ENCODE measurements at regions not wholly inside any gene's neighbourhood (a gene's known extent, or its start where the extent isn't known, plus 50 kb on each side); places are given as distances from the start of the nearest gene placed in this dataset.

DNA sequence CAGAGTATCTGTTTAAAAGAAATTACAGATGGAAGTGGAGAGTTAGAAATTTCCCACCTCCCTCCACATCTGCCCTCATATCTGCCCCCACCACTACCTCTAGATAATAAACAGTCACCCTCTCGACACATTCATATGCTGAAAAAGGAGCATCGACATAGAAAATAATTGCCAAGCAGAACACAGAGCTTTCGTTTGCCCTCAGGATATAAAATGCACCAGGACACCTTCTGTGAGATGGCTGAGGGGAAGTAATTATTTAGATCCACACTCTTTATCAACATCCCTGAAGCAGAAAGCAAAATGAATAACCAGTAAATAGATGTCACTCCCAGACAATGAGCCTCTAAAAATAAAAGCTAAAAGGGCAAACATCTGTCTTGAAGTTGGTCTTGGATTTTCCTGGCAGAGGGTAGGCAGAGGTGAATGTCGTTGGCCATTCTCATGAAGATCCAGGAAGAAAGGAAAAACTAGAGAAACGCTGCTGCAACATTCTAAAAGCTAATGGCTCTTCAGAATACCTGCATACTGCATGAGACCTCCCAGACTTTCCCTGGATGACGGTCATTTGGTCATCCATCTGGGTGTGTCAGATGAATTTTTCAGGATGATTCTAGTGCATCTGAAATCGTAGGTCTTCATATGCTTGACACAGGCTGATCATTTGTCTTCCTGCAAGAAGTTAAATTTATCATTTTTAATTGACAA lies 527.5 kb downstream of the RFC3 start:
- no peaks in the 10 kb centered on the region for H3K36me3 Mint-ChIP-seq (ENCODE audit: insufficient read depth, unreplicated experiment)
- no TSS peak for BruUV-seq (replicated peaks)
- peaks cover 2% of the 10 kb centered on the region; the same call in 1 of the 2 replicates for H3K9me3 ChIP-seq
- intact Hi-C loops (cut with micrococcal nuclease; ENCODE audit: unreplicated experiment) = no loop called here
- no peak overlapping the region for H3K4me3 ChIP-seq (ENCODE audit: low read depth, low read length)
- no peak overlapping the region for H3K4me3 Mint-ChIP-seq (ENCODE audit: unreplicated experiment)
- H3K4me1 ChIP-seq = no peaks in the 10 kb centered on the region
- H3K4me1 Mint-ChIP-seq (ENCODE audit: low read depth, unreplicated experiment) = no peaks in the 10 kb centered on the region
- no peaks in the 10 kb centered on the region for H3K27me3 ChIP-seq (replicated peaks; ENCODE audit: control insufficient read depth, insufficient read depth, low read length)
- H3K27me3 Mint-ChIP-seq (ENCODE audit: insufficient read depth, unreplicated experiment) = no peaks in the 10 kb centered on the region
- no peak overlapping the region for H3K27ac Mint-ChIP-seq (ENCODE audit: unreplicated experiment)
- H3K36me3 ChIP-seq (ENCODE audit: control insufficient read depth, insufficient read depth, low read length) = no peaks in the 10 kb centered on the region
- no peak for TF ChIP-seq CTCF (IDR thresholded peaks at IDR 0.05; ENCODE audit: insufficient read depth in 1 of 2, low read depth in 1 of 2, low read length in 1 of 2, severe bottlenecking in 1 of 2, unreplicated experiment in 1 of 2)
- H3K9me3 Mint-ChIP-seq (ENCODE audit: unreplicated experiment) = no peaks in the 10 kb centered on the region
- no peak for DNase-seq
- POLR2A ChIA-PET = no interaction called here
- CTCF ChIA-PET = no interaction called here

GRCh38 chr13:34346626-34347025 lies 528.7 kb downstream of the RFC3 start:
- CTCF ChIA-PET = no interaction called here
- no peak overlapping the region for H3K4me3 ChIP-seq (ENCODE audit: low read depth, low read length)
- H3K27me3 ChIP-seq (replicated peaks; ENCODE audit: control insufficient read depth, insufficient read depth, low read length) = no peaks in the 10 kb centered on the region; the same call in 1 of the 2 replicates
- DNase-seq = no peak
- no peaks in the 10 kb centered on the region for H3K36me3 ChIP-seq (ENCODE audit: control insufficient read depth, insufficient read depth, low read length)
- Mint-ChIP-seq H3K4me3 (ENCODE audit: unreplicated experiment) (no peak overlapping the region), H3K27ac (ENCODE audit: unreplicated experiment) (no peak overlapping the region), H3K27me3 (ENCODE audit: insufficient read depth, unreplicated experiment) (no peaks in the 10 kb centered on the region), H3K4me1 (ENCODE audit: low read depth, unreplicated experiment) (no peaks in the 10 kb centered on the region), H3K9me3 (ENCODE audit: unreplicated experiment) (peaks cover 11% of the 10 kb centered on the region), H3K36me3 (ENCODE audit: insufficient read depth, unreplicated experiment) (no peaks in the 10 kb centered on the region)
- no TSS peak for BruUV-seq (replicated peaks)
- POLR2A ChIA-PET = no interaction called here
- intact Hi-C loops (cut with micrococcal nuclease; ENCODE audit: unreplicated experiment) = no loop called here
- H3K4me1 ChIP-seq = no peaks in the 10 kb centered on the region
- H3K9me3 ChIP-seq = peaks cover 2% of the 10 kb centered on the region; the same call in 1 of the 2 replicates
- TF ChIP-seq CTCF (IDR thresholded peaks at IDR 0.05; ENCODE audit: insufficient read depth in 1 of 2, low read depth in 1 of 2, low read length in 1 of 2, severe bottlenecking in 1 of 2, unreplicated experiment in 1 of 2) = no peak

DNA sequence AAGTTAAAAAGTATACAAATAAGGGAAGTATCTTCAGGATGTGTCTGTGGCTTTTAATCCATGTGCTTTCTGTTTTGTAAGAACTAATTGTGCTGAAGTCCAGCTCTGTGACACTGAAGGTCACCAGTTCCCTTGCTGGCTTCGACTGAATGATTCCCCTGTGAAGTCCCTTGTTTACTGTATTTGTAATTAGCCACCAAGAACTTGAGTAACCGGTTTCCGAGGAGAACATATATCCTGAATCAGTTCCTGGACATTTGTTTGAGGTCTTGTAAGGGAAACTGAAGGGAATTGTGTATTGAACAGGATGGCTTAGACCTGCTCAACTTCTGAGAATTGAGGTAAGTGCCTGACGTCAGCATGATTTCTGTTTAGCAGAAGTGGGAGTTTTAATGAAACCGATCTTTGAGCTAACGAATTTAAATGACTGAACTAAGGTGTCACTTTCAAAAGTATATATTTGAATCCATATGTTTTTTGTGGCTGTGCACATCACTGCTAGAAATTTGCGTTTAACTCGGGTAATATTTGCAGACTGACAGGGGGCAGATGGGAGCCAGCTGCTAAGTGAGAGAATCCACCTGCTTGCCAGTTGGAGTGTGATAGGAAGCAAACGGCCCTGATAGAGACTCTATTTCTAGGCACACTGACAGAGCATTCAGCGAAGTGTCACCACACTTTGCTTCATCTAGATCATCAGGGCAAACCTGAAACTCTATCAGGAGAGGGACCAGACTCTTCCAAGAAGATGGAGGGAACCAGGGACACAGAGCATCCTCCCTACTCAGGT lies 530.0 kb downstream of the RFC3 start:
- ChIA-PET CTCF (no interaction called here), POLR2A (no interaction called here)
- no peaks in the 10 kb centered on the region for H3K27me3 Mint-ChIP-seq (ENCODE audit: insufficient read depth, unreplicated experiment)
- H3K4me1 ChIP-seq = no peaks in the 10 kb centered on the region
- no peak overlapping the region for H3K4me3 ChIP-seq (ENCODE audit: low read depth, low read length)
- H3K4me3 Mint-ChIP-seq (ENCODE audit: unreplicated experiment) = no peak overlapping the region
- no peaks in the 10 kb centered on the region; the same call in 1 of the 2 replicates for H3K27me3 ChIP-seq (replicated peaks; ENCODE audit: control insufficient read depth, insufficient read depth, low read length)
- BruUV-seq (replicated peaks) = no TSS peak
- DNase-seq = peak in 1 of 2 experiments; percentile 41
- peaks cover 11% of the 10 kb centered on the region for H3K9me3 Mint-ChIP-seq (ENCODE audit: unreplicated experiment)
- H3K36me3 ChIP-seq (ENCODE audit: control insufficient read depth, insufficient read depth, low read length) = no peaks in the 10 kb centered on the region
- no peaks in the 10 kb centered on the region for H3K4me1 Mint-ChIP-seq (ENCODE audit: low read depth, unreplicated experiment)
- intact Hi-C loops (cut with micrococcal nuclease; ENCODE audit: unreplicated experiment) = no loop called here
- H3K27ac Mint-ChIP-seq (ENCODE audit: unreplicated experiment) = no peak overlapping the region
- peaks cover 2% of the 10 kb centered on the region; the same call in 1 of the 2 replicates for H3K9me3 ChIP-seq
- TF ChIP-seq CTCF (IDR thresholded peaks at IDR 0.05; ENCODE audit: insufficient read depth in 1 of 2, low read depth in 1 of 2, low read length in 1 of 2, severe bottlenecking in 1 of 2, unreplicated experiment in 1 of 2) = no peak
- H3K36me3 Mint-ChIP-seq (ENCODE audit: insufficient read depth, unreplicated experiment) = no peaks in the 10 kb centered on the region

All from Caco-2 (cell line).